Activated T-cell treated with anti-CD3 and anti-CD28 coated beads, Interleukin-2, amount 50 U/mL, for 48 hours (primary cell): ENCODE measurements at regions not wholly inside any gene's neighbourhood (a gene's known extent, or its start where the extent isn't known, plus 50 kb on each side); places are given as distances from the start of the nearest gene placed in this dataset.

Source experiments
- DNase-seq, 2 experiments: peaks; one replicate each; pipeline ENCODE4 v3.0.0-alpha.2; 2020

GRCh38 chr16:52092126-52092525 is 454.8 kb downstream of the TOX3 start:
- DNase-seq: no peak

- no peak for DNase-seq
Measured at GRCh38 chr16:52090080-52090479, 456.9 kb downstream of the TOX3 start.

- DNase-seq: no peak
Measured at GRCh38 chr16:52089476-52089875, 457.5 kb downstream of the TOX3 start.

- no peak for DNase-seq
Measured at GRCh38 chr16:52086901-52087300, 460.0 kb downstream of the TOX3 start.

GRCh38 chr16:52078716-52079655 is 468.0 kb downstream of the TOX3 start:
- DNase-seq: no peak

GRCh38 chr16:52077607-52078006 is 469.3 kb downstream of the TOX3 start:
- DNase-seq: no peak

- DNase-seq: no peak
Measured at GRCh38 chr16:52076801-52077201, 470.1 kb downstream of the TOX3 start.

GRCh38 chr16:52076332-52076731 is 470.6 kb downstream of the TOX3 start:
- DNase-seq: no peak

- no peak for DNase-seq
Measured at GRCh38 chr16:52074133-52074532, 472.8 kb downstream of the TOX3 start.

- DNase-seq: no peak
Measured at GRCh38 chr16:52073024-52073423, 473.9 kb downstream of the TOX3 start.

- DNase-seq: no peak
Measured at GRCh38 chr16:52071101-52071500, 475.8 kb downstream of the TOX3 start.

GRCh38 chr16:52070341-52071057 is 476.4 kb downstream of the TOX3 start:
- DNase-seq: no peak

GRCh38 chr16:52069866-52070265 is 477.1 kb downstream of the TOX3 start:
- no peak for DNase-seq

GRCh38 chr16:52068447-52069074 is 478.4 kb downstream of the TOX3 start:
- DNase-seq: no peak

- DNase-seq: no peak
Measured at GRCh38 chr16:52066962-52067361, 480.0 kb downstream of the TOX3 start.

- DNase-seq: no peak
Measured at GRCh38 chr16:52056259-52056658, 490.7 kb downstream of the TOX3 start.

GRCh38 chr16:52055381-52055780 is 491.6 kb downstream of the TOX3 start:
- no peak for DNase-seq

- no peak for DNase-seq
Measured at GRCh38 chr16:52054326-52054725, 492.6 kb downstream of the TOX3 start.

GRCh38 chr16:52052818-52053217 is 494.1 kb downstream of the TOX3 start:
- no peak for DNase-seq

- DNase-seq: no peak
Measured at GRCh38 chr16:52051414-52052172, 495.4 kb downstream of the TOX3 start.

- no peak for DNase-seq
Measured at GRCh38 chr16:52050418-52050817, 496.5 kb downstream of the TOX3 start.

GRCh38 chr16:52035436-52035835 is 511.5 kb downstream of the TOX3 start:
- DNase-seq: no peak

- no peak for DNase-seq
Measured at GRCh38 chr16:52034830-52035229, 512.1 kb downstream of the TOX3 start.
